GM18508 (cell line): ENCODE measurements at regions not wholly inside any gene's neighbourhood (a gene's known extent, or its start where the extent isn't known, plus 50 kb on each side); places are given as distances from the start of the nearest gene placed in this dataset.

Experiments
- ATAC-seq: cut with Tn5 transposase; IDR thresholded peaks from one replicate; pipeline ENCODE4 v1.9.1; 2021; ENCODE audit warnings: moderate number of reproducible peaks; ENCODE audit not compliant: insufficient read depth, unreplicated experiment

DNA sequence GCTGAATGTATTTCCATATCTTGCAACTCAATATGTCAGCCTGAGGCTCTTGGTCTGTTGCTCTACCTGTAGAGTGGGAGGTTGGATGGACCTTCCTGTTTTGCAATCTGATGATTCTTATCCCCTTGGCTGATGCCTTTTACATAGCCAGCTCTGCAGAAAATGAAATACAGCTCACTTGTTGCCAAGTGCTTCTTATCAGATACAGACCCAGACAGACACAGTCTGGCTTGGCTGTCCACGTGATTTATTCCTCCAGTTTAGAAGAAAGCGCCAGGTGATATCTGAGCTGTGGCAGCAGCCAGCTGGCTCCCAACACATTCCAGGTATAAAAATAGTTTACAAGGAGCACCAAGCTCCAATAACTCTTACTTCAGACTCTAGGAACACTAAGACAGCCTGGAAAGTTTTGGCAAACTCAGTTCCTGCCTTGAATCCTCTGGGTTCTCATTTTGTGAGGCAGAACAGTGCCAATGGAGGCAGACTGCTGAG lies 479.2 kb upstream of the USP24 start:
- no peak for ATAC-seq

DNA sequence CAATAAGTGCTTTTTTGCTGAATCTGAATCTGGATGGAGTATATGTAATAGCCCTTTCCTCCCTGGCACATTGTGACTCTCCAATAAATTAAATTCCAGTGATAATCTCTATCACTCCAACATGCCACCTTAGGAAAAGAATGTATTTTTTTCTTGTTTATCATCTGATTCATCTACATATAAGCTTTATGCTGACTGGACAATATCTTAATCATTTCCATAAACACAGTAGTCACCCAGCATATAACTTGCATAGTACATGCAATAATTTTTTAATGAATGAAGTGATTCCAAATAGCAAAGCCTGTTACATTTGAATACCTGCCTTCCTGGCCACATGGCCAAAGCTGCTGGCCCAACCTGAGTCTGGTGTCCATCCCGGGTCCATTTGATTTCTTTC lies 477.6 kb upstream of the USP24 start:
- no peak for ATAC-seq

DNA sequence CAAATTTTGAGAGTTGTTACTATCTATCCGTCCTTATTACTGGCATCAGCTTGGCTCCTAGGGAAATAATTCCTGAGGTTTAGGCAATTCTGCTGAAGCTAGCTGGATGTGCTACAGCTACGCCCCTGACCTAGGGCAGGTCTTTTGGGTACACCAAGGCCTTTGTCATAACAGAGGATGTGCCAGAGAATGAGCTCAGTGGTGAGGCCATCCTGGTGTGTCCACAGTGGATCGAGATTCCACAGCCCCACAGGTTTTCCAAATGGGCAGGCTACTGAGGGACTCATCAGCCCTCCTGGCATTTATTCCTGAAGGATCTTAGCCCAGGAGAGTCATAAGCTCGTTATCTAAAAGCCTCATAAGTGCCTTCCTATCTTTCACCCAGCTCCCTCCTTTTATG lies 475.2 kb upstream of the USP24 start:
- no peak for ATAC-seq

DNA sequence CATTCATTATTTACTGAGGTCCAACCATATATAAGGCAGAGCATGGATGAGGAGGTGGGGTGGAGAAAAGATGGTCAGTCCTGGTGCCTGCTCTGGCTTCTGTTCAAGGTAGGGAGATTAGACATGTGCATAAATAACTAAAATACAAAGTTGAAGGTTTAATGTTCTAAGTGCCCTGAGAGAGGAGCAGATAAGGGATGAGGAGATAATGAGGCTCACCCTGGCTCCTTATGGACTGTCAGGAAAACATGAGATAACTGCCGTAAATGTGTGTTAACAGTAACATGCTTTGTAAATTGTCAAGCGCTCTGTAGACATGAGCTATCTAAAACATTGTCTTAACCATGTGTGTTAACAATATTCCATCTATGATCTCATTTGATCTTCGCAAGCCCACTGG lies 474.6 kb upstream of the USP24 start:
- ATAC-seq = no peak

DNA sequence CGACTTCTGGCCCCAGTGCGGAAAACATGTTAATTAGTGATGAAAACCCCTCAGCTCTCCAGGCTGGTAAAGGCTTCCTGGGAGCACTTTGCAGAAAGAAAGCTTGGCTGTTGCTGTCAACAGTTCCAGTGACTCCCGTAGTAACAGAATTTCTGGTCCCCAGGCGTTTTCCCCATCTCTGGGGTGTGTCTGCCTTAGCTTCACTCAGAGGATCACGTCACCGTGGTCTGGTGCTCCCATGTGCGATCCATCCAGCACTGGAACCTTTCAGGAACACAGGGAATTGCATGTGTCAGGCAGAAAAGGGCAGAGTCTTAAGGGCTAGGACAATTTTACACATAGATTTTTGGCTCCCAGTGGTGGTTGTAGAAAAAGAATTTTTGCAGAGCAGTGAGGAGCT lies 470.4 kb upstream of the USP24 start:
- ATAC-seq = no peak

GRCh38 chr1:55684131-55684650 lies 469.0 kb upstream of the USP24 start:
- no peak for ATAC-seq

- no peak for ATAC-seq
Measured at GRCh38 chr1:55682198-55682597, 467.0 kb upstream of the USP24 start.

GRCh38 chr1:55679971-55680370 lies 464.8 kb upstream of the USP24 start:
- no peak for ATAC-seq

GRCh38 chr1:55673416-55673815 lies 458.3 kb upstream of the USP24 start:
- no peak for ATAC-seq

DNA sequence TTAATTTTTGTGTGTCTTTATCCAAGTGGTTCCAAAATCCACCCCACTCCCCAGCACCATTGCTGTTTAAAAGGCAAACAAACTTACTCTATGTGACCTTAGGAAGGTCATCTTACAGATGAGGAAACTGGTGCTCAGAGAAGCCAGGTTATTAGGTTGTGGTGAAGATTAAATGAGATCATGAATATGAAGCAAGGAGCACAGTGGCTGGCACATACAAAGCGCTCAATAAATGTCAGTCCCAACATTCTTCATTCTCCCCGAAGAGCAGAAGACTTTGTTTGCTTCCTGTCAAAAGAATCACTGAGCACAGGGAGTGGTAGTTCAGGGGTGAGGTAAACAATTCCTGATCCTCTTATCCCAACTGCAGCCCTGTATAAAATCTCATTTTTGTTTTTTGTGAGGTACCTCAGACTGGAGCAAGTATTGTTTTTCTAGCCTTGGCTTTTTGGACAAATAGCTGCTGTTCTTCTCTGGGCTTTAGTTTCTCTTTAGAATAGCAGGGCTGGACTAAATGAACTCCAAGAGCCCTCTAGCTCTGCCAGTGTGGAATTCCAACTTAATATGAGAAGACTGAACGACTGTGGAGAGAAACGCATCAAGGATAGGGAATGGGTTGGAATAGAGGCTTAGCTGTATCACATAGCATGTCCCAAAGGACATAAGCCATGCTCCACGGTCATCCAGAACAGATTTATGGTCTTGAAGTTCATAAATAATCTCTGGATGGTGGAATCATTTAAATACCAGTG lies 455.3 kb upstream of the USP24 start:
- ATAC-seq = no peak

GRCh38 chr1:55669293-55669692 lies 454.1 kb upstream of the USP24 start:
- no peak for ATAC-seq

GRCh38 chr1:55662875-55663274 lies 447.7 kb upstream of the USP24 start:
- no peak for ATAC-seq

- no peak for ATAC-seq
Measured at GRCh38 chr1:55658917-55659316, 443.8 kb upstream of the USP24 start.

- ATAC-seq = no peak
Measured at GRCh38 chr1:55654750-55655149, 439.6 kb upstream of the USP24 start.

GRCh38 chr1:55654171-55654570 lies 439.0 kb upstream of the USP24 start:
- ATAC-seq = no peak

GRCh38 chr1:55650444-55650843 lies 435.3 kb upstream of the USP24 start:
- no peak for ATAC-seq

GRCh38 chr1:55646181-55646580 lies 431.0 kb upstream of the USP24 start:
- no peak for ATAC-seq

DNA sequence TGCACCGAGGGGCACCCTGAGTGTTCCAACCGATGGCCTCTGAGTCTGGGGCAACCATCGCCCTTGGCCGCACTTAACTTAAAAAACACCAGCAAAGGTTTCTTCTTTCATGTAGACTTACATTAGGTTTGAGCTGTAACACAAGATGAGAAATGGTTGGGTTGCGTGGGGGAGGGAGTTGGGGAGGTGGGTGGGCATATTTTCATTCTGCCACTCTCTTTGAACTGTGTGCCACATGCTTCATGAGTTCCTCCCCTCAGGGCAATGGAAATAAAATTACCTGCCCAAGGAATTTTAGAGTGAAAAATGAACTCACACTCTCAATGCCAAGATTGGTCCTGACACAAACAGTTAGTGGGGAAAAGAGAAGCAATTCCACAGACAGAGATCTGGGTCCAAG lies 430.1 kb upstream of the USP24 start:
- ATAC-seq = no peak

GRCh38 chr1:55641947-55642346 lies 426.8 kb upstream of the USP24 start:
- ATAC-seq = no peak

GRCh38 chr1:55640708-55641473 lies 425.7 kb upstream of the USP24 start:
- ATAC-seq = no peak

- ATAC-seq = no peak
Measured at GRCh38 chr1:55639526-55639925, 424.4 kb upstream of the USP24 start.
